ENCODE measurements at regions not wholly inside any gene's neighbourhood (a gene's known extent, or its start where the extent isn't known, plus 50 kb on each side); places are given as distances from the start of the nearest gene placed in this dataset.

- TF ChIP-seq POLR2A (IDR thresholded peaks at IDR 0.05) (no peak), CTCF (IDR thresholded peaks at IDR 0.05) (no peak)
Observed at GRCh38 chr12:89211456-89211855, 140.8 kb downstream of the DUSP6 start.
